HG02571 (cell line): ENCODE measurements at regions not wholly inside any gene's neighbourhood (a gene's known extent, or its start where the extent isn't known, plus 50 kb on each side); places are given as distances from the start of the nearest gene placed in this dataset.

ENCODE experiments used
- ATAC-seq: cut with Tn5 transposase; IDR thresholded peaks from one replicate; pipeline ENCODE4 v1.9.1; 2021; ENCODE audit warnings: mild to moderate bottlenecking, moderate library complexity; ENCODE audit not compliant: unreplicated experiment

DNA sequence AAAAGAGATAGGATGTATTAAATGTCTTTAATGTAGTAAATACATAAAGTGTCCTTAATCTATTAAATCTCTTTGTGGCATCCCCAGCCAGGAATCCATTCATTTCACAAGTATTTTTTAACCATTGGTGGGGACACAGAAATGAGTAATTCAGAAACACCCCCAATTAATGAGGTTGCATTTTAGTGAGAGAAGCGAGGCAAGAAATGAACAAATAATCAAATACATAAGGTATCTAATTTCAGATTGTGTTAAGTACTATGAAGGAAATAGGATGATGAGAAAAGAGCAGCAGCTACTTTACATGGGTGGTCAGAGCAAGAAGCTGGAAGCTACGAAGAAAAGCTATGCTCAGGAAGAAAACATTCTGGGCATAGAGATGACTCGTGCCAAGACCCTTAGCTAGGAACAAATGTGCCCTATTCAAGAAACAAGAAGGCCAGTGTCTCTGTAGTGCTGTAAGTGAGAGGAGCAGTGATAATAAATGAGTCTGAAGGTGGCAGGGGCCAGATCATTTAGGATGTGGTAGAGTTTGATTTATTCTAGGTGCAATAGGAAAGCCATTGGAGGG is 60.5 kb upstream of the IGF1 start:
- ATAC-seq = no peak

DNA sequence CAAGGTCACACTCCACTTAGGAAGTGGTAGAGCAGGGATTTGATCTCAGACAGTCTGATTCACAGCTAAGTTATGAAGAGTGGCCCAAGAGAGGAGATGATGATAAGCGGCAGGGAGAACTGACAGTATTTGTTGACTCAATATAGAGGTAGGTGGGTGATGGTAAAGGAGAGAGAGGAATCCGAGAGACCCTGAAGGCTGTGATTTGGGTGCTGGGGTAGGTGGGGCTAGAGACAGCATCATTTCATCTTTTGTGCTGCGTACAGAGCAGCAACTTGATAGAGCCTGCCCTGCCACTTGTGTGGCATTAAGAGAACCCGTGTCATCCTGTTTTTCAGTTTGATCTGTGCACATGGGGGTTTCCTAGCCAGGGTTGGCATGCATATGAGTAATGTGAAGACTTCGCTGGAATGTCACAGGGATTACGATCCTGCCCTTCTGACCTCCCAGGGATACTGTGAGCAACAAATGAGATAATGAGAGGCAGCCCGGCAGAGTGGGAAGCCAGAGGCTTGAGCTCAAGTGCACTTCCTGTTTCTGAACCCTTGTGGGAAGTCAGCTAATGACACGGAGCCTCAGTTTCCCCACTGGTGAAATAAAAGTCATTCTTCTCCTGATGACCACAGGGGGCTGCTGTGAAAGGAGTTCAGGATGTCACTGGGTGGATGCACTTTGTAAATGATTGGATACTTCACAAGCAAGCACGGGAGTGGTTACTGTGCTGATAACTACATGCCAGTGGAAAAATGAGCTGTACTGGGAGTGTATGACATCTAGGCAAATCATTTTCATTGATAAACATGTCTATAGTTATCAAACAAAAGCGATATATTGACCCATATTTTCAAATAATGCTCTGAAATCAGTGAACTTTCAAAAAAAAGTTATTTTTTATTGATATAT is 59.5 kb upstream of the IGF1 start:
- no peak for ATAC-seq

DNA sequence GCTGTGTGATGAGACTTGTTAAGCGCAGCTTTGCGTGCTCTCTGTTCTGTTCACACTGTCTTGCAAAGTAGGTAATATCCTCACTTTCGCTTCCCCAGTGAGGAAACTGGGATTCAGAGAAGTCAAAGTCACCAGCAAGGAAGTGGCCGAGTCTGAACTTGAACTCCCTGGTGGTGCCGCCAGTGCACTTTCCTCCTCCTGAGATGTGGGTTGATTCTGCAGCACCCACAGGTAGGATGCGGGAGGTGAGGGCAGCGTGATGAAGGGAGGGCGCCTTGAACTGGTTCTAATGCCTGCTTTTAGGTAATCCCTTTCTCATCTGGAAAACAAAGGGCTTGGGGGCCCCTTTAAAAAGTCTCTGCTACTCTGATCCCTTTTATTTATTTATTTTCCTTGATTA is 54.9 kb upstream of the IGF1 start:
- ATAC-seq = no peak

DNA sequence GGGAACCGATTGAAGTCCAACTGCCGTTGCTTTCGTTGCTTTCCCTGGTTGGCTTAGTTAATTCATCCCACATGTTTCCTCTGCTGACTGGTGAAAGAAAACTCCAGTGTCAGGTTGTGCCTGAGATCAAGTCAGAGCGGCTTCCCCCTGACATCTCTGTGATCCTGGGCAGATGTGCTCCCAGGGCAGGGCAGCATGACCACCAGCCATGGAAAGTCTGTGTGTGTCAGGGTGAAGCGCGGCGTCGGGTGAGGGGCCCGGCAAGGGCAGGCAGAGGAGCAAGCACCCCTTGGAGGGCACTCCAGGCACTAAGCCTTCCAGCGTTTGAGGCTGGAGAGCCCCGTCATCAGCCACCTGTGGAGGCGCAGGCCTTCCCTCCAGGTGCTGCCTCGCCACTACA is 54.5 kb upstream of the IGF1 start:
- no peak for ATAC-seq

- ATAC-seq = no peak
These were observed 53.3 kb upstream of the IGF1 start for GRCh38 chr12:102533483-102534215.
